ENCODE measurements at regions not wholly inside any gene's neighbourhood (a gene's known extent, or its start where the extent isn't known, plus 50 kb on each side); places are given as distances from the start of the nearest gene placed in this dataset.
A peak's percentile ranks its signal among the peaks of the same experiment; 100 is the strongest.

DNA sequence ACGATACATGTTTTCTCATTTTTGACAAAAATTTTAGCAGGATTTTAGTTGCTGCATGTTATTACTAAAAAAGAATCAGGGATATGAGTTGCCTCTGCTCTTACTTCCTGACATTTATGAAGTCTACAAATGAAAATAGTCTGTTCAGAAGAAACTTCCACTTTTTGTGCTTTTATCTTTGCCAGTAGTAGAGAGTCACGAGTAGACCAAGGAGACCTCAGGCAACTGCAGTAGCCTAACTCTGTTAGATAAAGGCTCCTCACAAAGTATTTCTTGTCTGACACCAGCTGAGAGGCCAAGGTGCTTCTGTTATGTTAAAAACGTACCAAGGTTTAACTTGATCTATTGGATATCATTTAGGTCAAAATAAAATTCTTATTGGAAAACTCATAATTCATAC, 333.9 kb downstream of the NR2F1-AS1 start:
- H3K9me3 ChIP-seq (ENCODE audit: control insufficient read depth, low read length) = no peaks in the 10 kb centered on the region
- H2AK5ac ChIP-seq (ENCODE audit: low read length, severe bottlenecking) = no peak overlapping the region

DNA sequence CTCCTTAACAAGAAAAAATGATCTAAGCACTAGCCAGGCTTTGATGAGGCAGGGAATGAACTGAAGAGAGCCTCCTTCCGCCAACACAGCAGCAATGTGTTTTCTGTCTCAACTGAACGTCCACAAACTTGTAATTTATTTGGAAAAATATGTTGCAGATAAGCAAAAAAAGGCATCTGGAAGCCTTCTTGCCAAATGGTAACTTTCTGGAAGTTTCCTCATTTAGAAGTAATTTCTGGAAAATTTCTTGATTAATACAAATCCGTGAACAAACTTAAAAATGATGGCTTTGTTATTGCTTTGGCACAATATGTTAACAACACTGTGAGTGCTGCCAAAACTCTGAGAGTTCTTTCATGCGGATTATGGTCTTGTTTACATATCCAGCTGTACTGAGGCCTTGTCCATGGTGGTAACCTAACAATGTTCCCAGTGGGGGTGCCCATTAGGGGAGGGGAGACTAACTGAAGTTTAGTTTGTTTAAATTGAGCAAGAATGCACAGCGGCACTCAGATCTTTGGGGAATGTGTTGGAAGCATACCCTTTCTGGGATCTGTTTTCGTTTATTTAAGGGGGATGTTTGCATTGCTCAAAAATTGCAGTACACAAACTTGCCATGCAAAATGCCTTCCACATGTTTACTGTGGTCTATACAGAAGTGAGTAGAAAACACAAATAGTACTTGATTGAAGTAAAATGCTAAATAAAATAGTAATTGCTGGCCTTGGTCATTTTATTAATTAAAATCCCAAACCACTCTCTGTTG, 334.7 kb downstream of the NR2F1-AS1 start:
- H3K27me3 ChIP-seq (ENCODE audit: control insufficient read depth in 1 of 2, insufficient read depth in 1 of 2, low read length in 2 of 2) = no peaks in the 10 kb centered on the region
- H4K8ac ChIP-seq (ENCODE audit: low read length) = no peak overlapping the region
- H2BK120ac ChIP-seq (ENCODE audit: low read depth, low read length) = peak overlapping the region; percentile 34
- no peak overlapping the region for H3K4me3 ChIP-seq (ENCODE audit: insufficient read depth in 1 of 2, low read depth in 1 of 2, low read length in 2 of 2)
- H3K9me3 ChIP-seq (ENCODE audit: control insufficient read depth, low read length) = no peaks in the 10 kb centered on the region
- no peak overlapping the region for H2BK5ac ChIP-seq (ENCODE audit: low read depth, low read length, poor library complexity, severe bottlenecking)
- no peak overlapping the region for H2AK5ac ChIP-seq (ENCODE audit: low read length, severe bottlenecking)
- H3K14ac ChIP-seq (ENCODE audit: low read length in 2 of 2) = no peak overlapping the region
- DNase-seq = peak; percentile 81
- H2AFZ ChIP-seq (ENCODE audit: low read depth, low read length) = no peak overlapping the region
- peaks cover 2% of the 10 kb centered on the region for H3K4me1 ChIP-seq (ENCODE audit: control insufficient read depth, insufficient read depth, low read depth, low read length)
- H4K91ac ChIP-seq (ENCODE audit: low read length) = no peak overlapping the region
- H3K9ac ChIP-seq (ENCODE audit: low read length) = no peak overlapping the region
- H3K18ac ChIP-seq (ENCODE audit: low read depth in 1 of 2, low read length in 2 of 2) = no peak overlapping the region
- WGBS = 20% methylated on average over 5 of the region's 6 CpGs
- no peak overlapping the region for H3K4ac ChIP-seq (ENCODE audit: low read depth in 1 of 2, low read length in 2 of 2)
- no peaks in the 10 kb centered on the region for H3K36me3 ChIP-seq (ENCODE audit: control insufficient read depth in 1 of 2, insufficient read depth in 2 of 2, low read depth in 1 of 2, low read length in 2 of 2)
- H3K27ac ChIP-seq (ENCODE audit: low read length, poor library complexity, severe bottlenecking) = no peak overlapping the region
- H3K4me2 ChIP-seq (ENCODE audit: low read length, poor library complexity, severe bottlenecking) = no peak overlapping the region
- H2BK15ac ChIP-seq (ENCODE audit: low read depth, poor library complexity, severe bottlenecking) = no peak overlapping the region
- H2BK12ac ChIP-seq (ENCODE audit: low read length in 2 of 2) = no peak overlapping the region
- no peaks in the 10 kb centered on the region for H3K79me1 ChIP-seq (replicated peaks; ENCODE audit: low read length, poor library complexity, severe bottlenecking)
- no peak overlapping the region for H3K23ac ChIP-seq (ENCODE audit: low read length in 2 of 2)

More for the DNA sequence above, 333.9 kb downstream of the NR2F1-AS1 start:
- DNase-seq = no peak
- no peak overlapping the region for H3K4ac ChIP-seq (ENCODE audit: low read depth in 1 of 2, low read length in 2 of 2)
- no peak overlapping the region for H3K23ac ChIP-seq (ENCODE audit: low read length in 2 of 2)
- no peaks in the 10 kb centered on the region for H3K27me3 ChIP-seq (ENCODE audit: control insufficient read depth in 1 of 2, insufficient read depth in 1 of 2, low read length in 2 of 2)
- no peaks in the 10 kb centered on the region for H3K36me3 ChIP-seq (ENCODE audit: control insufficient read depth in 1 of 2, insufficient read depth in 2 of 2, low read depth in 1 of 2, low read length in 2 of 2)
- no peak overlapping the region for H4K8ac ChIP-seq (ENCODE audit: low read length)
- H2BK5ac ChIP-seq (ENCODE audit: low read depth, low read length, poor library complexity, severe bottlenecking) = no peak overlapping the region
- no peak overlapping the region for H3K4me2 ChIP-seq (ENCODE audit: low read length, poor library complexity, severe bottlenecking)
- H2BK15ac ChIP-seq (ENCODE audit: low read depth, poor library complexity, severe bottlenecking) = no peak overlapping the region
- no peak overlapping the region for H3K9ac ChIP-seq (ENCODE audit: low read length)
- H3K27ac ChIP-seq (ENCODE audit: low read length, poor library complexity, severe bottlenecking) = no peak overlapping the region
- no peak overlapping the region for H2AFZ ChIP-seq (ENCODE audit: low read depth, low read length)
- no peak overlapping the region for H2BK120ac ChIP-seq (ENCODE audit: low read depth, low read length)
- no peaks in the 10 kb centered on the region for H3K79me1 ChIP-seq (replicated peaks; ENCODE audit: low read length, poor library complexity, severe bottlenecking)
- no peak overlapping the region for H3K4me3 ChIP-seq (ENCODE audit: insufficient read depth in 1 of 2, low read depth in 1 of 2, low read length in 2 of 2)
- H3K18ac ChIP-seq (ENCODE audit: low read depth in 1 of 2, low read length in 2 of 2) = no peak overlapping the region
- no peak overlapping the region for H3K14ac ChIP-seq (ENCODE audit: low read length in 2 of 2)
- no peak overlapping the region for H2BK12ac ChIP-seq (ENCODE audit: low read length in 2 of 2)
- H4K91ac ChIP-seq (ENCODE audit: low read length) = no peak overlapping the region
- peaks cover 2% of the 10 kb centered on the region for H3K4me1 ChIP-seq (ENCODE audit: control insufficient read depth, insufficient read depth, low read depth, low read length)
- 50% methylated on average over 1 of the region's 3 CpGs for WGBS

DNA sequence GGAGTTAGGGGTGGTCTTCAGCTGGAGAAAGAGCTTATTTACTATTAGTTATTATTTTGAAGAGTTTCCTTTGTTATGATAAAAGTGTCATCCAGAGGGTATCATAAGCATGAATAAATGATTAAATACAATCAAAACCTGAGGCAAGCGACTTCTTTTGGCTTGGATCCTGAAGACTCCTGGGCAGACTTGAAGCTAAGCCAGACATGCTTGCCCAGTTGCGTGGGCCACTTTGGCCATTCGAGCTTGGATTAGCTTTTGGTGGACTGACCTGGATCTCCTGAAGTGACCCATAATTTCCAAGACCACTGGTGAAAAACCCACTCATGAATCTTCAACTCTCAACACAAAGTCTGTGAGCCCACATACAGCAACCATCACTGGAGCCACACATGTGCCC, 335.8 kb downstream of the NR2F1-AS1 start:
- H3K23ac ChIP-seq (ENCODE audit: low read length in 2 of 2) = no peak overlapping the region
- no peak overlapping the region for H2BK15ac ChIP-seq (ENCODE audit: low read depth, poor library complexity, severe bottlenecking)
- H3K4ac ChIP-seq (ENCODE audit: low read depth in 1 of 2, low read length in 2 of 2) = peak overlapping the region; percentile 15 to 73
- no peak overlapping the region for H2AFZ ChIP-seq (ENCODE audit: low read depth, low read length)
- no peak overlapping the region for H3K4me3 ChIP-seq (ENCODE audit: insufficient read depth in 1 of 2, low read depth in 1 of 2, low read length in 2 of 2)
- H3K4me1 ChIP-seq (ENCODE audit: control insufficient read depth, insufficient read depth, low read depth, low read length) = peaks cover 2% of the 10 kb centered on the region
- no peak overlapping the region for H3K9ac ChIP-seq (ENCODE audit: low read length)
- no peak overlapping the region for H3K14ac ChIP-seq (ENCODE audit: low read length in 2 of 2)
- H3K79me1 ChIP-seq (replicated peaks; ENCODE audit: low read length, poor library complexity, severe bottlenecking) = no peaks in the 10 kb centered on the region
- no peak overlapping the region for H2BK5ac ChIP-seq (ENCODE audit: low read depth, low read length, poor library complexity, severe bottlenecking)
- DNase-seq = no peak
- H2BK120ac ChIP-seq (ENCODE audit: low read depth, low read length) = no peak overlapping the region
- H3K18ac ChIP-seq (ENCODE audit: low read depth in 1 of 2, low read length in 2 of 2) = peak overlapping the region; percentile 47 to 75
- no peaks in the 10 kb centered on the region for H3K36me3 ChIP-seq (ENCODE audit: control insufficient read depth in 1 of 2, insufficient read depth in 2 of 2, low read depth in 1 of 2, low read length in 2 of 2)
- no peaks in the 10 kb centered on the region for H3K27me3 ChIP-seq (ENCODE audit: control insufficient read depth in 1 of 2, insufficient read depth in 1 of 2, low read length in 2 of 2)
- H2BK12ac ChIP-seq (ENCODE audit: low read length in 2 of 2) = peak overlapping the region in 1 of 2 experiments; percentile 71
- WGBS = over 99% methylated on average over 3 of the region's 3 CpGs
- H3K27ac ChIP-seq (ENCODE audit: low read length, poor library complexity, severe bottlenecking) = no peak overlapping the region
- H3K4me2 ChIP-seq (ENCODE audit: low read length, poor library complexity, severe bottlenecking) = no peak overlapping the region
- peak overlapping the region; percentile 47 for H4K8ac ChIP-seq (ENCODE audit: low read length)
- no peak overlapping the region for H2AK5ac ChIP-seq (ENCODE audit: low read length, severe bottlenecking)
- no peaks in the 10 kb centered on the region for H3K9me3 ChIP-seq (ENCODE audit: control insufficient read depth, low read length)
- H4K91ac ChIP-seq (ENCODE audit: low read length) = peak overlapping the region; percentile 41

DNA sequence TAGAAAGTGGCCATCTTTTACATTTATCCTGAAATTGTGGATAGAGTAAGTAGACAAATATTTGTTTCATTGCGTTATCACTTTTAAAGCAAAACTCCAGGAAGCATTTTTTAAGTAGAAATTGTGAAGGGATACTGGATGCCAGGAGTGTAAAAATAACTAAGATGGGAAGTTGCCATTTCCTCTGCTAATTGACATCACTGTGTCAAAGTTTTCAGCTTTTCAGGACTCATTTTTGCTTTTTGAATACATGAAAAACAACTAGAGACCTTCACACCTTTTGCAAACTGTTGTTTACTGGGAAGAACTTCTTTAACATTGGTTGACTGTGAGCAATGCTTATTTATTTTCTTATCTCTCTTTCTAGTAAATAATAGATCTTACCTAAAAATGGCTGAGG, 337.5 kb downstream of the NR2F1-AS1 start:
- H3K4me3 ChIP-seq (ENCODE audit: insufficient read depth in 1 of 2, low read depth in 1 of 2, low read length in 2 of 2) = no peak overlapping the region

More for the DNA sequence above, 337.5 kb downstream of the NR2F1-AS1 start:
- Histone ChIP-seq H3K9ac (ENCODE audit: low read length) (no peak overlapping the region), H3K79me1 (replicated peaks; ENCODE audit: low read length, poor library complexity, severe bottlenecking) (no peaks in the 10 kb centered on the region), H2BK5ac (ENCODE audit: low read depth, low read length, poor library complexity, severe bottlenecking) (no peak overlapping the region), H3K4me2 (ENCODE audit: low read length, poor library complexity, severe bottlenecking) (no peak overlapping the region), H3K27ac (ENCODE audit: low read length, poor library complexity, severe bottlenecking) (no peak overlapping the region), H3K9me3 (ENCODE audit: control insufficient read depth, low read length) (no peaks in the 10 kb centered on the region), H2BK15ac (ENCODE audit: low read depth, poor library complexity, severe bottlenecking) (no peak overlapping the region), H2AFZ (ENCODE audit: low read depth, low read length) (no peak overlapping the region), H3K27me3 (ENCODE audit: control insufficient read depth in 1 of 2, insufficient read depth in 1 of 2, low read length in 2 of 2) (no peaks in the 10 kb centered on the region), H3K4me1 (ENCODE audit: control insufficient read depth, insufficient read depth, low read depth, low read length) (no peaks in the 10 kb centered on the region), H3K23ac (ENCODE audit: low read length in 2 of 2) (no peak overlapping the region), H4K91ac (ENCODE audit: low read length) (no peak overlapping the region), H3K18ac (ENCODE audit: low read depth in 1 of 2, low read length in 2 of 2) (no peak overlapping the region), H2BK12ac (ENCODE audit: low read length in 2 of 2) (no peak overlapping the region), H2AK5ac (ENCODE audit: low read length, severe bottlenecking) (no peak overlapping the region), H3K14ac (ENCODE audit: low read length in 2 of 2) (no peak overlapping the region), H4K8ac (ENCODE audit: low read length) (no peak overlapping the region), H3K36me3 (ENCODE audit: control insufficient read depth in 1 of 2, insufficient read depth in 2 of 2, low read depth in 1 of 2, low read length in 2 of 2) (no peaks in the 10 kb centered on the region), H3K4ac (ENCODE audit: low read depth in 1 of 2, low read length in 2 of 2) (no peak overlapping the region), H2BK120ac (ENCODE audit: low read depth, low read length) (no peak overlapping the region)
- DNase-seq = no peak
- WGBS = 100% methylated on average over 1 of the region's 1 CpG
